SIG-M5 treated with dmso at 0.1 percent for 504 hours (cell line): ENCODE measurements at regions not wholly inside any gene's neighbourhood (a gene's known extent, or its start where the extent isn't known, plus 50 kb on each side); places are given as distances from the start of the nearest gene placed in this dataset.
"Not testable (repeated sequence)": the region's sequence is repeated elsewhere in the genome, so short reads cannot be mapped to it uniquely, and the experiment has no call there.

ENCODE experiments used
- DNase-seq: peaks from one replicate; lab custom pipeline; 2025; ENCODE audit not compliant: unreplicated experiment; lab: John Stamatoyannopoulos, UW

GRCh38 chr3:107227091-107227490 lies 150.1 kb upstream of the CCDC54 start:
- DNase-seq = no peak

DNA sequence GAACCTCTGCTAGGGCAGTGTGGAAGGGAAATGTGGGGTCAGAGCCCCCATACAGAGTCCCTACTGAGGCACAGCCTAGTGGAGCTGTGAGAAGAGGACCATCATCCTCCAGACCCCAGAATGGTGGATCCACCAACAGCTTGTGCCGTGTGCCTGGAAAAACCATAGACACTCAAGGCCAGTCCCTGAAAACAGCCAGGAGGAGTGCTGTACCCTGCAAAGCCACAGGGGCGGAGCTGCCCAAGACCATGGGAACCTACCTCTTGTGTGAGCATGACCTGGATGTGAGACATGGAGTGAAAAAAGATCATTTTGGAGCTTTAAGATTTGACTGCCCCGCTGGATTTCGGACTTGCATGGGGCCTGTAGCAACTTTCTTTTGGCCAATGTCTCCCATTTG lies 143.4 kb upstream of the CCDC54 start:
- DNase-seq = not testable (repeated sequence)

DNA sequence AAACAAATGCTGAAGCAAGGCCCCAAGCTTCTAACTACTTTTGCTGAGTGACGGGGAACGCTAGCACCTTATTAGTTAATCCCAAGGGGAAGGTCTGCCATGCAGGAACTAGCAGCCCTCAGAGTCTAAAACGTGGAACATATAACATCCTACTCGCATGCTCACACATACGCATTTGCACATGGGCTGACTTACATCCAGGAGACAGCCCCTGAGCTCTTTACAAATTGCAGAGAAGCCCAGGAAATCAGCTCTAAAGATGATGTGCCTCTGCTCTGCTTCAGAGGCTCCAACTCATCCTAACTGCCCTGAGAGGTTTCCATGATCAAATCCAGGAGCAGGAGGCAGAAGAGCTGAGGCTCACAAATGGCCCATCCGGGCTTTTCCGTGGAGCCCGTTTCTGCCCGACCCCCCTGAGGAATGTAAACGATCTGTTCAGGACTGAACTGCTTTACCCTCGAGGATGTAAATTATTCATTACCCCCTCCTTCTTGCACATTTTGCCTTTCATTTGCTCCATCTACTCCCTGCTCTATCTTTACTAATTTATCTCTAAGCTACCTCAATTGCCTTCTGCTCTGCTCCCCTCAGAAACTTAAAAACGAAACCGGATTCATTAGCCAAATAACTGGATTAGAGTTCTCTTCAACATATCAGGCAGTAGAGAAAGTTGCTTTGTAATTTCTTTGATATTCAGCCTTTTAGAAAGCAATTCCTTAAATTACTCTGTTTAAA lies 141.9 kb upstream of the CCDC54 start:
- no peak for DNase-seq

GRCh38 chr3:107235928-107236315 lies 141.3 kb upstream of the CCDC54 start:
- DNase-seq = peak; percentile 85

DNA sequence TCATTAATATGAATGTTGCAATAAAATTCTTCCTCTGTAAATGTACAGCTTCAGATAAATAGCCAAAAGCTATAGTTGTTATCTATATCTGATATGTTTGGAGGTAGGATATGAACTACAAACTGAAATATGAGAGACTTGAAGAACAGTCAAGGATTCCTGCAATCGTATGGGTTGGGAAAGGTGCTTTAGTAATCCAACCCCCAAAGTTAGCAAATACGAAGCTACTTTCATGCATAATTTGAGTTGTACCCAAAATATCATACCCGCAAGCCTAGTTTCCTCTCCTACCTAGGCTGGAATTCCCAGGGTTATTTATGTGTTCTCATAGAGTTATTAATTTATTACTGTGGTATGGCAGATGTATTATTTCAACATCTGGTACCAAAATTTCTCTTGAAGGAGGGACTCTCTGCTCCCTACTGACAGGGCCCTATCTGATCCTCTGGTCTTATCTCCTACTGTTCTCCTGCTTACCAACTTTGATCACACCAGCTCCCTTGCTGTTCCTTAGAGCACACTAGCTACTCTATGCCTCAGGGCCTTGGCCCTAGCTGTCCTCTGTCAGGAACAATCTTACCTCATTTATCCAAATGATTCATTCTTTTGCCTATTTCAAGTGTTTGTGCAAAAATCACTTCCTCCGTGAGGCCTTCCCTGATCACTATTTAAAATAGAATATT lies 140.4 kb upstream of the CCDC54 start:
- DNase-seq = no peak

DNA sequence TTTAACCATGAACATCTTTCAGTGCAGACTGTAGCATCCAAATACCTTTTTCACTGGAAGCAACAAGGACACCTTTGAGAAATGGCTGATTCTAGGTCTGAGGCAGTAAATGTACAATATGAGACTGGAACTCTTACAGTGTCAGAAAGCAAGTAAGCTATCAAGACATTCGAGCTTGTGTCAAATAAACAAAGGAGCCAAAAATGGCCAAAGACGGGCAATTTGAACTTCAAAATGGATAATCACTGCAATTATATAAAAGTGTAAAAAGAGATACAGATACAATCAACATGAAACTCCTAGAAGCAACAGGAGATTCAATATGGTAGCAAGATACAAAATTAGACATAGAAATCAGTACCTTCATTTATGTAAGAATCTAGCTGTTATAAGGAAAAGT lies 138.5 kb upstream of the CCDC54 start:
- DNase-seq = no peak

DNA sequence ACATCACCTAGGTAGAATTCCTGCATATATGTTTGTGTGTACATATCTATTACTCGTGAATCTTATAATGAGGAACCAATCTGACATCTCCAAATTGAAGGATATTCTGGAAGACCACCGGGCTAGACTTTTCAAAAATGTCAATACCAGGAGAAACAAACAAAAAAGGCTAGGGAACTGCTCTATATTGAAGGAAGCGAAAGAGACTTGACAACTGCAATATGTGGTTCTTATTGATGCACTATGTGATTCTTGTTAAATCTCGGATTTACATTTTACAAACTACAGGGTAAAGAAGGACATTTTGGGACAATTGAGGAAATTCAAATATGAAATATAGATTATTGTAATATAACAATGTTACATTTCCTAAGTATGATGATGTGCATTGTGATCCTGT lies 137.5 kb upstream of the CCDC54 start:
- DNase-seq = no peak

DNA sequence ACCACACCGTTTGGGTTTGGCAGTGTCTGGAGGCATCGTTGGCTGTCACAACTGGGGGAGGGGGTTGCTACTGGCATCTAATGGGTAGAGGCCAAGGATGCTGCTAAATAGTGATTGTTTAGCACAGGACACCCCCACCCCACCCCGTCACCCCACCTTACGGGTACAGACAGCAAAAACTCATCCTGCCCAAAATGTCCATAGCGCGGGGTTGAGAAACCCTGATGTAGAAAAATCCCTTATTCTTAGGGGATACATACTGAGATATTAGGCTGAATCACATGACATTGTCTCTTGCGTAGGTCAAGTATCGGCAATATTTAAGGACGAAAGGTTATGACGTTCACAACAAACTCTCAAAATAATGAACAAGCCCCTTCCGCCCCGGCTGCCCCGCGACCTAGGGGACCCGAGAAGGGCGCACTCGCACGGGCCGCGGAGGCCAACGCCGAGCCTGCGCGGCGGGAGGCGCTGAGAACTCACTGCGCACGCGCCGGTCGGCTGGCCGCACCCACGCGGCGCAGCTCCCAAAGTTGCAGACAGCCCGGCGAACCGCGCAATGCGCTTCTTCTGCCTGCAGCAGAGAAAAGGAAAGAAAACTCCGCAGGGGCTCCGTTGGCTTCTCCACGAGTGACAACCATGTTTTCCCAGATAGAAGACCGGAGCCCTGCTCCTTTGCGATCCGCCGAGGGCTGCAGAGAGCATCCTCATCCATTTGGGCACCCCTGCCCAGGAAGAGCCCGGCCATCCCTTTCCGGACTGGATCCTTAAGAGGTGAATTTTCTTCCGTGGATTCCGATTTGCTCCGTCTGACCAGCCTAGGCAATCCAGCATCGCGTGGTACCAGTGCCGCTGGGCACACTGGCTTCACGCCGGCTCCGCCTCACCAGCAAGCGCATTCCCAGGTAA lies 136.8 kb upstream of the CCDC54 start:
- DNase-seq = peak; percentile 74

GRCh38 chr3:107241217-107241616 lies 136.0 kb upstream of the CCDC54 start:
- no peak for DNase-seq

GRCh38 chr3:107242579-107242978 lies 134.7 kb upstream of the CCDC54 start:
- no peak for DNase-seq

DNA sequence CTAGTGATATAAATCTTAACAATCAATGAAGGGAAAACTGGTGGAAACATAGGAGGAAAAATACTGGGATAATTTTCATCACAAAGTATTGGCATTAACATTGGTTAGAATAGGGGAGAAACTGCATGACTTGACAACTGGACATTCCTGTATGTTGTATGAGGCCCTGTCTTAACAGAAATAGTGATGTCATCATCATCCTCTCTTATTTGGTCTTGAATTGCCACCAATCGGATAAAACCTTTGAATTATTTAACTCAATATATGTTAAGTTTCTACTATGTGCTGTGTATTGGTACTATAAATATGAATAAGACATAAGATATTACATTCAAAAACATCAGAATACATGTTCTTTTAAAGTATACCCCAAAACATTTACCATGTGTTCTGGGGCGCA lies 130.1 kb upstream of the CCDC54 start:
- no peak for DNase-seq

- DNase-seq = no peak
Measured at GRCh38 chr3:107249132-107249531, 128.1 kb upstream of the CCDC54 start.

- DNase-seq = no peak
Measured at GRCh38 chr3:107250221-107250620, 127.0 kb upstream of the CCDC54 start.

DNA sequence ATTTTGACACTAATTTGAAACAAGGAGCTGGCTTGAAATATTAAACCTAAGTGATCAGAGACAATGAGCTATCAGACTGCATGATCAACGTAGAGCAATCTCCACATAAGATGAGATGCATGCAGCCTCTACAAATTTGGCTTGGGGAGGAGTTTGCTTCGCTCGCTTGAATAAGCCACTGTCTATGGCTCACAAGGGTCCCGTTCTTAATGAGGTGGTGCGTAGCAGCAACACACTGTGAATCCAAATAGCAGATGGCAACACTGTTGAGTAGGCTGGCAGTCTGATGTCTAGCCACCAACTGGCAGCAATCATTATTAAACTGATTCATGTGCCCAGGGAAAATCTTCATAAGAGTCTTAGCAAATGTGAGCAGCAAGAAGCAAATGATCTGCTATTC lies 125.4 kb upstream of the CCDC54 start:
- DNase-seq = no peak

DNA sequence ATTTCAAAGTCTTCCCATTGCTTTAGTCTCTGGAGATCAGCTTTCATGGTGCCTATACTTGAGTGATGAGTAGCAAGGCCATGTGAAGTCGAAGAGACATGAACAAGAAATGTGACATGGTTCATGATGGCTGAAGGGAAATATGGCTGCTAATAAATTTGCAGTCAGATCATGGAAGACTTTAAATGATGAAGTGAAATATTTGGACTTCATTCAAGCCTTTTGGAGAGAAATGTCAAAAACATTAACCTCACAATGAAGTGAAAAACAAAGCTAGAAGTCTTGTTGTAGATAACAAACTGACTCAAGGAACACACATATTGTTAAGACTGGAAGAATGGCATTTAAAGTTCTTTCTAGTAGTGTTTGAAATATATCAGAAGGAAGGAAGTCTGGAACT lies 120.3 kb upstream of the CCDC54 start:
- DNase-seq = no peak

DNA sequence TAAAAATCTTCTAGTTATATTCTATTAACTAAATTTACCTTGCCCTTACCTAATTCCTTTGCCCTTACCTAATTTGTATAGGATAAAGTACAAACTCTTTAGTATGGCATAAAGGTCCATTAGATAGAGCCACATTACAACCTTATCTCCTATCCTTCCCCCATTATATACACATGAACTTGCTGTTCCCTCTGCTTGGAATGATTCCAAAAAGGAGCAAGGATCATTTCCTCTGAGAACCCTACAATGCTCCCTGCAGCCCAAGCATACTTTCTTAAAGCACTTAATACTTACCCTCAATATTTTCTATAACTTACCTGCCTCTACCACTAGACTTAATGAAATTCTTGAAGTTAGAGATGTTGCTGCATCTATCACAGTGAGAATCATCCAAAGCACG lies 118.9 kb upstream of the CCDC54 start:
- DNase-seq = no peak

DNA sequence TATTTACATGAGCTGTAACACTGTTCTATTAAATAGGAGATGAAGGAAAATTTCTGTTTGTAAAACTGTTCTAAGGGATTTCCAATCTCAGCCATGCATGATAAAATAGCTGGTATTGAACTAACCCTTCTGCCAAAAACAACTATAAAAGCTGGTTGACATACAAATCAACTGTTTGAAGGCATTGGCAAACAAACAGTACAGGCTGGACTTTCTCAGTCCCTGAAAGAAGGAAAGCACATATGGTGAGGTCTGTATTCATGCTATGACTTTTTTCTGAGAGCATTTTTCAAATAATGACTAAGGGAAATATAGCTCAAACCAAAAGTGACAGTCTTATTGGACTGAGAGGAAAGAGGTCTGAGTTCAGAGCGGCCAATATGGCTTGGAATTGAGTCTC lies 117.0 kb upstream of the CCDC54 start:
- no peak for DNase-seq

GRCh38 chr3:107263269-107264021 lies 113.8 kb upstream of the CCDC54 start:
- no peak for DNase-seq

GRCh38 chr3:107264888-107265287 lies 112.4 kb upstream of the CCDC54 start:
- peak; percentile 6 for DNase-seq

GRCh38 chr3:107265526-107265925 lies 111.7 kb upstream of the CCDC54 start:
- no peak for DNase-seq

DNA sequence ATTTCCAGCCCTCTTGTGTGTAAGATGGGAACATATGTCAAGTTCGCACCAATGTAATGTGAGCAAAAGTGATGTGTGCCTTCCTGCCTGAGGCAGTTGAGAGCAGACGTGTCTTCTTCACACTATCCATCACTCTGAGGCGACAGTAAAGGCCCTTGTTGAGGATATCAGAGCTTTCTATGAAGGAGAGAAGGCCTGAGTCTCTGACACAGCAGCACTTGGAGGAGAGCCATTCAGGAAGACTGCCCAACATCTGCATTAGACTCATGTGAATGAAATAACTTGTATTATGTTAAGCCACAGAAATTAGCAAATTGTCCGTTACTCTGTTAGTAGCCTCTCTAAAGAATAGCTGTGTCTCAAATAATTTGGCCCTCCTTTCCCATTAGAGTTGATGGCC lies 108.8 kb upstream of the CCDC54 start:
- DNase-seq = no peak
